ENCODE measurements at regions not wholly inside any gene's neighbourhood (a gene's known extent, or its start where the extent isn't known, plus 50 kb on each side); places are given as distances from the start of the nearest gene placed in this dataset.
A peak's percentile ranks its signal among the peaks of the same experiment; 100 is the strongest.

- CTCF ChIA-PET = interaction anchor here (0.9 to 1.9 kb wide), 2 partner anchors 12 to 16 kb away, joined by 3 to 4 read pairs; no protein-coding TSS in a partner anchor
- no peak for TF ChIP-seq USF1 (IDR thresholded peaks at IDR 0.05; ENCODE audit: borderline replicate concordance, low read depth)
- TF ChIP-seq GATA2 (CRISPR knock-in tag; IDR thresholded peaks at IDR 0.05) = no peak
- TF ChIP-seq MAX (IDR thresholded peaks at IDR 0.05; ENCODE audit: low read depth) = no peak
- TF ChIP-seq MEF2A (IDR thresholded peaks at IDR 0.05; ENCODE audit: borderline replicate concordance, low read depth) = no peak
- TF ChIP-seq MXI1 (IDR thresholded peaks at IDR 0.05; ENCODE audit: low read depth, low read length) = no peak
- no peak for TF ChIP-seq NRF1 (IDR thresholded peaks at IDR 0.05; ENCODE audit: low read depth, low read length)
Observed at GRCh38 chr3:162367429-162368260, 871.0 kb downstream of the OTOL1 start.

GRCh38 chr3:162368417-162368816, 871.8 kb downstream of the OTOL1 start:
- WGBS (ENCODE audit: low lambda C conversion rate) = 64% methylated on average over 4 of the region's 4 CpGs
- ChIA-PET CTCF (interaction anchor here (0.9 kb wide), 1 partner anchor 17 kb away, joined by 3 read pairs; no protein-coding TSS in a partner anchor), POLR2A (no interaction called here)
- Histone ChIP-seq H2AFZ (ENCODE audit: low read depth) (no peak overlapping the region), H3F3A (replicated peaks; ENCODE audit: insufficient read depth) (no peaks in the 10 kb centered on the region), H3K9me2 (no peaks in the 10 kb centered on the region), H3K9ac (no peak overlapping the region), H3K79me2 (ENCODE audit: insufficient read depth) (no peaks in the 10 kb centered on the region), H4K20me1 (ENCODE audit: insufficient read depth) (no peaks in the 10 kb centered on the region), H3K4me3 (ENCODE audit: low read depth in 2 of 2, low read length in 1 of 2) (no peak overlapping the region), H3K4me1 (ENCODE audit: control insufficient read depth in 1 of 2, insufficient read depth in 2 of 2, low read depth in 1 of 2, low read length in 1 of 2) (no peaks in the 10 kb centered on the region; a peak in 1 of 4 replicates), H3K9me3 (no peaks in the 10 kb centered on the region), H3K4me2 (no peak overlapping the region), H3K27me3 (ENCODE audit: insufficient read depth) (no peaks in the 10 kb centered on the region), H3K36me3 (replicated peaks in 1 of 2; ENCODE audit: control insufficient read depth in 1 of 2, insufficient read depth in 2 of 2, low read length in 1 of 2) (no peaks in the 10 kb centered on the region), H3K27ac (ENCODE audit: low read depth in 2 of 2, low read length in 1 of 2) (no peak overlapping the region)
- DNase-seq = no peak
- TF ChIP-seq CHD2 (IDR thresholded peaks at IDR 0.05; ENCODE audit: low read length, partially characterized antibody) = no peak
- no peak for TF ChIP-seq NFIC (IDR thresholded peaks at IDR 0.05; ENCODE audit: borderline replicate concordance)
- no peak for TF ChIP-seq FOSL2 (IDR thresholded peaks at IDR 0.05; ENCODE audit: borderline replicate concordance, low read depth)
- no peak for TF ChIP-seq RXRA (IDR thresholded peaks at IDR 0.05; ENCODE audit: borderline replicate concordance, low read depth)
- no peak for TF ChIP-seq MXI1 (IDR thresholded peaks at IDR 0.05; ENCODE audit: low read depth, low read length)
- TF ChIP-seq JUND (IDR thresholded peaks at IDR 0.05) = no peak
- no peak for TF ChIP-seq NRF1 (IDR thresholded peaks at IDR 0.05; ENCODE audit: low read depth, low read length)

More at GRCh38 chr3:162367429-162368260, 871.0 kb downstream of the OTOL1 start:
- DNase-seq = no peak
- Histone ChIP-seq H2AFZ (ENCODE audit: low read depth) (peak overlapping the region; percentile 4; the same call in 1 of the 2 replicates), H3F3A (replicated peaks; ENCODE audit: insufficient read depth) (no peaks in the 10 kb centered on the region), H3K9me3 (no peaks in the 10 kb centered on the region), H3K4me1 (ENCODE audit: control insufficient read depth in 1 of 2, insufficient read depth in 2 of 2, low read depth in 1 of 2, low read length in 1 of 2) (no peaks in the 10 kb centered on the region; a peak in 1 of 4 replicates), H3K27me3 (ENCODE audit: insufficient read depth) (no peaks in the 10 kb centered on the region), H3K9ac (no peak overlapping the region), H4K20me1 (ENCODE audit: insufficient read depth) (no peaks in the 10 kb centered on the region), H3K4me3 (ENCODE audit: low read depth in 2 of 2, low read length in 1 of 2) (no peak overlapping the region), H3K79me2 (ENCODE audit: insufficient read depth) (no peaks in the 10 kb centered on the region), H3K4me2 (no peak overlapping the region), H3K9me2 (no peaks in the 10 kb centered on the region), H3K27ac (ENCODE audit: low read depth in 2 of 2, low read length in 1 of 2) (no peak overlapping the region), H3K36me3 (replicated peaks in 1 of 2; ENCODE audit: control insufficient read depth in 1 of 2, insufficient read depth in 2 of 2, low read length in 1 of 2) (no peaks in the 10 kb centered on the region)
- POLR2A ChIA-PET = no interaction called here
- 52% methylated on average over 3 of the region's 3 CpGs for WGBS (ENCODE audit: low lambda C conversion rate)
